Panc1 (cell line): ENCODE measurements at regions not wholly inside any gene's neighbourhood (a gene's known extent, or its start where the extent isn't known, plus 50 kb on each side); places are given as distances from the start of the nearest gene placed in this dataset.

Source experiments
- ATAC-seq: fragments of 200-7000 bp; cut with Tn5 transposase; 2 replicates; pipeline ENCODE4 v1.9.1; 2020; ENCODE audit warnings: mild to moderate bottlenecking, moderate library complexity
- BruUV-seq: library from RNA; stranded (reverse); fragments of 400-500 nt; replicated peaks from 2 replicates; lab custom pipeline; 2021; lab: Mats Ljungman, UMichigan
- CTCF ChIA-PET: fragments of 300-600 bp; sonication (Branson Sonifier 250); formaldehyde crosslinking; loops from one replicate; lab custom pipeline; 2022; ENCODE audit warnings: antibody characterized with exemption; lab: Charles Lee
- POLR2A ChIA-PET: fragments of 300-600 bp; sonication (Branson Sonifier 250); formaldehyde crosslinking; loops from one replicate; lab custom pipeline; 2022; ENCODE audit warnings: antibody characterized with exemption; lab: Charles Lee
- DNase-seq: peaks from one replicate; pipeline ENCODE4 v3.0.0-alpha.2; 2010; ENCODE audit warnings: low read depth, low spot score
- H3K27ac ChIP-seq: 2 replicates; pipeline ENCODE4 v1.5.1; 2011; ENCODE audit warnings: mild to moderate bottlenecking, low read length, inconsistent platforms
- H3K27me3 ChIP-seq: fragments of 200-500 bp; sonication (Bioruptor generic); 2 replicates; pipeline ENCODE4 v1.6.0; 2014; ENCODE audit warnings: low read length, inconsistent platforms; ENCODE audit not compliant: control insufficient read depth, insufficient read depth
- H3K36me3 ChIP-seq: fragments of 200-500 bp; sonication (Bioruptor generic); 2 replicates; pipeline ENCODE4 v1.5.1; 2014; ENCODE audit warnings: inconsistent platforms, mild to moderate bottlenecking, low read length, moderate library complexity; ENCODE audit not compliant: control insufficient read depth, insufficient read depth
- H3K4me1 ChIP-seq: 2 replicates; pipeline ENCODE4 v1.5.1; 2011; ENCODE audit warnings: inconsistent platforms, mild to moderate bottlenecking, low read length, moderate library complexity; ENCODE audit not compliant: control insufficient read depth, insufficient read depth
- H3K4me3 ChIP-seq, 2 experiments: 2 replicates each; pipeline ENCODE4 v1.5.1; 2011 to 2012; ENCODE audit warnings: low read depth in 2 of 2, low read length in 2 of 2, mild to moderate bottlenecking in 2 of 2, inconsistent platforms in 1 of 2, moderate library complexity in 1 of 2
- H3K9me3 ChIP-seq: fragments of 200-500 bp; sonication (Bioruptor generic); 2 replicates; pipeline ENCODE4 v1.5.1; 2014; ENCODE audit warnings: low read depth, mild to moderate bottlenecking, inconsistent platforms, low read length, moderate library complexity; ENCODE audit not compliant: control insufficient read depth, insufficient read depth
- CTCF ChIP-seq: fragments of 450-650 bp; IDR thresholded peaks from 2 replicates; pipeline ENCODE4 v1.5.1; 2017; ENCODE audit warnings: mild to moderate bottlenecking
- POLR2AphosphoS5 ChIP-seq: IDR thresholded peaks from 2 replicates; pipeline ENCODE4 v1.6.1; 2012; ENCODE audit warnings: mild to moderate bottlenecking, low read depth, low read length, moderate library complexity
- SIN3A ChIP-seq: IDR thresholded peaks from 2 replicates; pipeline ENCODE4 v1.6.1; 2012; ENCODE audit warnings: low read depth, mild to moderate bottlenecking, low read length, moderate library complexity, borderline replicate concordance; ENCODE audit not compliant: insufficient read depth
- TCF7L2 ChIP-seq: IDR thresholded peaks from 2 replicates; pipeline ENCODE4 v1.6.1; 2011; ENCODE audit warnings: mild to moderate bottlenecking, low read depth, low read length, inconsistent platforms
- in situ Hi-C: cut with HindIII; loops from 2 replicates; pipeline ENCODE4 v1.10.0; 2016; ENCODE audit warnings: low sequenced_read_pairs, low pct_unique_long_range_greater_than_20kb
- intact Hi-C: fragments of 100-400 bp; cut with micrococcal nuclease; formaldehyde crosslinking; loops from one replicate; pipeline ENCODE4 v1.10.0; 2022; ENCODE audit not compliant: unreplicated experiment
- TF ChIP-seq, protein P1 (sequence below), 2 experiments: IDR thresholded peaks; 2 replicates each; pipeline ENCODE4 v1.6.1; 2011 to 2012; ENCODE audit warnings: low read depth in 2 of 2, control low read depth in 1 of 2, low read length in 1 of 2, mild to moderate bottlenecking in 1 of 2, moderate library complexity in 1 of 2; ENCODE audit not compliant: insufficient read depth in 1 of 2

DNA sequence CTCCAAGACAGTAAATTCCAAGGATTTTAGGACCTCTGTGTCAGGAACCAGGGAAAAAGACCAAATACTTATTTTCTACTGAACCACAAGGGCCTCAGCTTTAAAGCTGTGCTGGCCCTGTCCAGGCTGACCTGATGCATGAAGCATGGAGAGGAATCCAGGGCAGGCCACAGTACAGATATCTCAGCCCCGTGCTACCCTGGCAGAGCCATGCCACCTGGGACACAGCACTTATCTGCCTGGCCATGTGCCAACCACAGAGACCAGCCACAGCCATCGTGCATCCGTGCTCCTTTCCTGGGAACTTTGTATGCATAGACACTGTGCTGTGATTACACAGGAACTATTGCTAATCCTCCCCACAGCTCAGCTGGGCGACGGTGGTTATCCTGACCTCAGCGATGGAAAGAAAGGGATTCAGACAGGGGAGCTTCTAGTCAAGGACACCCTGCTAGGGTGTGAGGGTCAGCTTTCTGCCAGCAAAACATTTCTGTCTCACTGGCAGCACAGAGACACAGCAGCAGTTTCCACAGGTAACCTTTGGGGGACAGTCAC is 687.4 kb upstream of the ID2 start:
- ChIA-PET CTCF (no interaction called here), POLR2A (no interaction called here)

DNA sequence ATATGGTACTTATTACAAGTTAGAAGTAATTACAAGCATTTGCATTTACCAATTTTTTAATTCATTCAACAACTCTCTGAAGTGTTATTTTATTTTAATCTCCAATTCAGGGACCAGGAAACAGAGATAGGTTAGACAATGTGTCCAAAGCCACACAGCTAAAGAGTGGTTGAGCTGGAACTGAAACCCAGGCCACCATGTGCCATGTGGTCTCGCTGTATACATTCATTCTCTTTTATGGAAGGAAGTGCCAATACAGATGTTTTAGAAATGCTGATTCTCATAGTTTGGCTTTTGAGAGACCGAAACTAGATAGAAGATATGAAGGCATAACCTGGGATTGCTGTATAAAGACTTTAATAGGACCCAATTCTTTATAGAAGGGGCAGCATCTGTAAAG is 684.6 kb upstream of the ID2 start:
- in situ Hi-C loops (no loop called here), intact Hi-C loops (no loop called here)
- DNase-seq (no peak), ATAC-seq (no peak)
- H3K36me3 ChIP-seq, result no peaks in the 10 kb centered on the region
- H3K4me1 ChIP-seq, result no peaks in the 10 kb centered on the region
- H3K27me3 ChIP-seq, result no peaks in the 10 kb centered on the region
- H3K27ac ChIP-seq, result no peak overlapping the region
- no peaks in the 10 kb centered on the region for H3K9me3 ChIP-seq
- no peak overlapping the region for H3K4me3 ChIP-seq
- TF ChIP-seq, protein P1, sequence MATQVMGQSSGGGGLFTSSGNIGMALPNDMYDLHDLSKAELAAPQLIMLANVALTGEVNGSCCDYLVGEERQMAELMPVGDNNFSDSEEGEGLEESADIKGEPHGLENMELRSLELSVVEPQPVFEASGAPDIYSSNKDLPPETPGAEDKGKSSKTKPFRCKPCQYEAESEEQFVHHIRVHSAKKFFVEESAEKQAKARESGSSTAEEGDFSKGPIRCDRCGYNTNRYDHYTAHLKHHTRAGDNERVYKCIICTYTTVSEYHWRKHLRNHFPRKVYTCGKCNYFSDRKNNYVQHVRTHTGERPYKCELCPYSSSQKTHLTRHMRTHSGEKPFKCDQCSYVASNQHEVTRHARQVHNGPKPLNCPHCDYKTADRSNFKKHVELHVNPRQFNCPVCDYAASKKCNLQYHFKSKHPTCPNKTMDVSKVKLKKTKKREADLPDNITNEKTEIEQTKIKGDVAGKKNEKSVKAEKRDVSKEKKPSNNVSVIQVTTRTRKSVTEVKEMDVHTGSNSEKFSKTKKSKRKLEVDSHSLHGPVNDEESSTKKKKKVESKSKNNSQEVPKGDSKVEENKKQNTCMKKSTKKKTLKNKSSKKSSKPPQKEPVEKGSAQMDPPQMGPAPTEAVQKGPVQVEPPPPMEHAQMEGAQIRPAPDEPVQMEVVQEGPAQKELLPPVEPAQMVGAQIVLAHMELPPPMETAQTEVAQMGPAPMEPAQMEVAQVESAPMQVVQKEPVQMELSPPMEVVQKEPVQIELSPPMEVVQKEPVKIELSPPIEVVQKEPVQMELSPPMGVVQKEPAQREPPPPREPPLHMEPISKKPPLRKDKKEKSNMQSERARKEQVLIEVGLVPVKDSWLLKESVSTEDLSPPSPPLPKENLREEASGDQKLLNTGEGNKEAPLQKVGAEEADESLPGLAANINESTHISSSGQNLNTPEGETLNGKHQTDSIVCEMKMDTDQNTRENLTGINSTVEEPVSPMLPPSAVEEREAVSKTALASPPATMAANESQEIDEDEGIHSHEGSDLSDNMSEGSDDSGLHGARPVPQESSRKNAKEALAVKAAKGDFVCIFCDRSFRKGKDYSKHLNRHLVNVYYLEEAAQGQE (IDR thresholded peaks at IDR 0.05; ENCODE audit: insufficient read depth in 1 of 2, low read depth in 2 of 2, low read length in 1 of 2), result no peak
- no peak for TF ChIP-seq SIN3A
- no peak for TF ChIP-seq CTCF
- TF ChIP-seq TCF7L2, result no peak
- no peak for TF ChIP-seq POLR2AphosphoS5
- ChIA-PET POLR2A (no interaction called here), CTCF (no interaction called here)
- BruUV-seq, result no TSS peak

More for the DNA sequence above, 687.4 kb upstream of the ID2 start:
- no peaks in the 10 kb centered on the region for H3K9me3 ChIP-seq
- DNase-seq (no peak), ATAC-seq (no peak)
- H3K27me3 ChIP-seq, result no peaks in the 10 kb centered on the region
- H3K4me1 ChIP-seq, result no peaks in the 10 kb centered on the region
- no peak overlapping the region for H3K27ac ChIP-seq
- intact Hi-C loops (no loop called here), in situ Hi-C loops (no loop called here)
- TF ChIP-seq, protein P1 (IDR thresholded peaks at IDR 0.05; ENCODE audit: insufficient read depth in 1 of 2, low read depth in 2 of 2, low read length in 1 of 2), result no peak
- no peak for TF ChIP-seq POLR2AphosphoS5
- no peak for TF ChIP-seq SIN3A
- TF ChIP-seq TCF7L2, result no peak
- no peak for TF ChIP-seq CTCF
- no peak overlapping the region for H3K4me3 ChIP-seq
- no peaks in the 10 kb centered on the region for H3K36me3 ChIP-seq
- no TSS peak for BruUV-seq
